Erythroblast (primary cell): ENCODE measurements at regions not wholly inside any gene's neighbourhood (a gene's known extent, or its start where the extent isn't known, plus 50 kb on each side); places are given as distances from the start of the nearest gene placed in this dataset.

Experiments
- GATA1 ChIP-seq: IDR thresholded peaks from 2 replicates; pipeline ENCODE4 v1.6.1; 2011; ENCODE audit warnings: low read depth, mild to moderate bottlenecking, control low read depth, low read length, moderate library complexity
- POLR2A ChIP-seq: IDR thresholded peaks from 2 replicates; pipeline ENCODE4 v1.6.1; 2011; ENCODE audit warnings: mild to moderate bottlenecking, low read length

GRCh38 chr13:106182404-106182803 lies 353.1 kb downstream of the EFNB2 start:
- TF ChIP-seq POLR2A: no peak
- no peak for TF ChIP-seq GATA1
